MCF 10A (cell line): ENCODE measurements at regions not wholly inside any gene's neighbourhood (a gene's known extent, or its start where the extent isn't known, plus 50 kb on each side); places are given as distances from the start of the nearest gene placed in this dataset.

Experiments used
- BruUV-seq: library from RNA; stranded (reverse); fragments of 400-500 nt; replicated peaks from 2 replicates; lab custom pipeline; 2021; lab: Mats Ljungman, UMichigan
- CTCF ChIA-PET: fragments of 300-600 bp; sonication (Branson Sonifier 250); formaldehyde crosslinking; extraction: SDS; loops from one replicate; lab custom pipeline; 2021; ENCODE audit warnings: antibody characterized with exemption, inconsistent platforms; lab: Yijun Ruan, JAX
- POLR2A ChIA-PET: fragments of 300-600, 350-650 bp; sonication (Branson Sonifier 250); formaldehyde crosslinking; extraction: SDS; loops from one replicate; lab custom pipeline; 2020; ENCODE audit warnings: antibody characterized with exemption, inconsistent platforms; lab: Yijun Ruan, JAX
- DNase-seq: peaks from one replicate; pipeline ENCODE4 v3.0.0-alpha.2; 2018; ENCODE audit not compliant: unreplicated experiment
- H3K27ac Mint-ChIP-seq: one replicate; pipeline ENCODE4 v1.8.0; 2022; ENCODE audit warnings: mild to moderate bottlenecking, low read depth, mixed read lengths; ENCODE audit not compliant: unreplicated experiment
- H3K27me3 Mint-ChIP-seq: one replicate; pipeline ENCODE4 v1.8.0; 2022; ENCODE audit warnings: mixed read lengths; ENCODE audit not compliant: insufficient read depth, unreplicated experiment
- H3K36me3 Mint-ChIP-seq: one replicate; pipeline ENCODE4 v1.8.0; 2022; ENCODE audit warnings: mild to moderate bottlenecking, moderate library complexity, mixed read lengths; ENCODE audit not compliant: insufficient read depth, unreplicated experiment
- H3K4me1 Mint-ChIP-seq: one replicate; pipeline ENCODE4 v1.8.0; 2022; ENCODE audit warnings: mixed read lengths; ENCODE audit not compliant: insufficient read depth, unreplicated experiment
- H3K4me3 Mint-ChIP-seq: one replicate; pipeline ENCODE4 v1.8.0; 2022; ENCODE audit warnings: mild to moderate bottlenecking, moderate library complexity, mixed read lengths; ENCODE audit not compliant: unreplicated experiment
- H3K9me3 Mint-ChIP-seq: one replicate; pipeline ENCODE4 v1.8.0; 2022; ENCODE audit warnings: mixed read lengths; ENCODE audit not compliant: unreplicated experiment
- intact Hi-C: fragments of 100-400 bp; cut with micrococcal nuclease; formaldehyde crosslinking; loops from 2 replicates; pipeline ENCODE4 v1.14.1; 2022
- TF ChIP-seq, protein P1 (sequence below): fragments of 200-600 bp; IDR thresholded peaks from one replicate; pipeline ENCODE4 v1.8.0; 2022; ENCODE audit warnings: antibody characterized with exemption, mild to moderate bottlenecking; ENCODE audit not compliant: unreplicated experiment

DNA sequence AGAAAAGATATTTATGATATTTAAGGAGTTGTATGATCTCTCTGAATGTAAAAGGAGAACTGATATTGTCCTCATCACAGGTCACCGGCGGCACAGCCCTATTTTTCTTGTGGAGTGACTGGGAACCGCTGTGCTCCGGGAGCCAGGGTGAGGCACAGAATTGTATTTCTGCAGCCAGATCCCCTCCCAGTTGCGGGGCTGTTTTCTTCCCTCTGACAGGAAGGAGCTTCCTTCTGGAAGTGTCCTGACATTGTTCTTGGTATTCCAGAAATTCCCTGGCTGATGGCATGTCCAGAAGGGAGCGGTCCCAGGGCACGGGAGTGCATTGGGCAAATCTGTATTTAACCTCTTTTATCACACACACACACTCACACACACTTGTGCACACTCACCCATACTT lies 268.6 kb upstream of the FOXF1 start:
- POLR2A ChIA-PET: interaction anchor here (0.7 to 1.1 kb wide), 2 partner anchors 11 to 904 kb away, joined by 3 read pairs; no protein-coding TSS in a partner anchor
- no peak overlapping the region for H3K4me3 Mint-ChIP-seq
- H3K27ac Mint-ChIP-seq: no peak overlapping the region
- no peak for DNase-seq
- no peaks in the 10 kb centered on the region for H3K36me3 Mint-ChIP-seq
- peaks cover 73% of the 10 kb centered on the region for H3K27me3 Mint-ChIP-seq
- intact Hi-C loops: no loop called here
- TF ChIP-seq, protein P1, sequence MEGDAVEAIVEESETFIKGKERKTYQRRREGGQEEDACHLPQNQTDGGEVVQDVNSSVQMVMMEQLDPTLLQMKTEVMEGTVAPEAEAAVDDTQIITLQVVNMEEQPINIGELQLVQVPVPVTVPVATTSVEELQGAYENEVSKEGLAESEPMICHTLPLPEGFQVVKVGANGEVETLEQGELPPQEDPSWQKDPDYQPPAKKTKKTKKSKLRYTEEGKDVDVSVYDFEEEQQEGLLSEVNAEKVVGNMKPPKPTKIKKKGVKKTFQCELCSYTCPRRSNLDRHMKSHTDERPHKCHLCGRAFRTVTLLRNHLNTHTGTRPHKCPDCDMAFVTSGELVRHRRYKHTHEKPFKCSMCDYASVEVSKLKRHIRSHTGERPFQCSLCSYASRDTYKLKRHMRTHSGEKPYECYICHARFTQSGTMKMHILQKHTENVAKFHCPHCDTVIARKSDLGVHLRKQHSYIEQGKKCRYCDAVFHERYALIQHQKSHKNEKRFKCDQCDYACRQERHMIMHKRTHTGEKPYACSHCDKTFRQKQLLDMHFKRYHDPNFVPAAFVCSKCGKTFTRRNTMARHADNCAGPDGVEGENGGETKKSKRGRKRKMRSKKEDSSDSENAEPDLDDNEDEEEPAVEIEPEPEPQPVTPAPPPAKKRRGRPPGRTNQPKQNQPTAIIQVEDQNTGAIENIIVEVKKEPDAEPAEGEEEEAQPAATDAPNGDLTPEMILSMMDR: no peak
- BruUV-seq: no TSS peak
- CTCF ChIA-PET: interaction anchor here (1.3 kb wide), 1 partner anchor 275 kb away, joined by 3 read pairs; no protein-coding TSS in a partner anchor
- peaks cover 6% of the 10 kb centered on the region for H3K9me3 Mint-ChIP-seq
- no peaks in the 10 kb centered on the region for H3K4me1 Mint-ChIP-seq

DNA sequence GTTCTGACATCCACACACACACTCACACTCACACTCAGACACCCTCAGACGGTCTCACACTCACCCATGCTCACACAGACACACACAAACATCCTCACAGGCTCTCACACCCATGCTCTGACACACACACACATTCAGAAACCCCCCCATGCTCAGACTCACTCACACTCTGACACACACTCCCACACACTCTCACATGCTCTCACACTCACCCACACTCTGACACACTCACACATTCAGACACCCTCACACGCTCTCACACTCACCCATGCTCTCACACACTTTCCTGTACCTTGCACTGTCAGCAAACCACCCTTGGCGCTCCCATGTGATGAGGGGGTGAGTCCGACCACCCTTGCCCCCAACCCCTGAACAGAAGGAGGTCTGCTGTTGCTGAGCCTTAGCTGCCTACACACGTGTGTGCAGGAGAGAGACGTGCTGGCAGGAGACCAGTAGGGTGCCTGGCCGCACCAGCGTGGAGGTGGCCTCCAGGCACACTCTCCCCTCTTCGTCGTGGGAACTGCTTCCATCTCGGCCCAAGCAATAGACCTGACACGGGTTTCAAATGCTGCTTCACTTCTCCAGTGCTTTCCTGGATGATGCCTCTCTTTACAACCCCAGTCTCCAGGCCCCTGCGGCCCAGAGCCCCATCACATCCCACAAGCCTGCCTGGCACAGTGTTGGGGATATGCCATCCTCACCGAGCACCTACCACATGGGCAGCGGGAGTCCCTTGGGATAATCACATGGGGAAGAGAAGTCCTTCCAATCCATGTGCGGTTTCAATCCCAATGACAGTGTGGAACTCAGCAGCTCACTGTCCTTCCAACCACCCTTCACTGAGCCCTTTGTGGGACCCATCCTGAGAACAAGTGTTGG lies 267.8 kb upstream of the FOXF1 start:
- POLR2A ChIA-PET: no interaction called here
- Mint-ChIP-seq H3K4me3 (no peak overlapping the region), H3K36me3 (no peaks in the 10 kb centered on the region), H3K4me1 (no peaks in the 10 kb centered on the region), H3K9me3 (peaks cover 6% of the 10 kb centered on the region), H3K27ac (no peak overlapping the region), H3K27me3 (peaks cover 81% of the 10 kb centered on the region)
- DNase-seq: no peak
- no TSS peak for BruUV-seq
- TF ChIP-seq, protein P1: no peak
- CTCF ChIA-PET: no interaction called here
- intact Hi-C loops: no loop called here

DNA sequence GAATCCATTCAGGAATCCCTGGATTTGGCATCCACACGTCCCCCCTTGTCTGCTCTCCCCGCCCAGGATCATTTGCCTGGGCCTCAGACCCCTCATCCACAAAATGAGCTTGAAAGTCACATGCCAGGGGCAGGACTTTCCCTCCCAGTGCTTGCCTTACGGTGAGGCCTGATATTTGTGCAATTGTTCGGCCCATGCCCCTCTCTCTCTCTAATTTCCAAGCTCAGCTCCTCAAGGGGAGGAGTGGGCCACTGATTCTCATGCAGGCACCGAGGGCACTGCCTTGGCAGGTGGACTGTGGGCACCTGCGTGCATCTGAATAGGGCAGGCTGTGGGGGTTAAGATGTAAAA lies 267.2 kb upstream of the FOXF1 start:
- H3K36me3 Mint-ChIP-seq: no peaks in the 10 kb centered on the region
- intact Hi-C loops: no loop called here
- no peak overlapping the region for H3K4me3 Mint-ChIP-seq
- CTCF ChIA-PET: no interaction called here
- H3K27me3 Mint-ChIP-seq: peaks cover 87% of the 10 kb centered on the region
- BruUV-seq: no TSS peak
- H3K9me3 Mint-ChIP-seq: peaks cover 6% of the 10 kb centered on the region
- DNase-seq: no peak
- TF ChIP-seq, protein P1: no peak
- H3K4me1 Mint-ChIP-seq: no peaks in the 10 kb centered on the region
- H3K27ac Mint-ChIP-seq: no peak overlapping the region
- POLR2A ChIA-PET: no interaction called here

DNA sequence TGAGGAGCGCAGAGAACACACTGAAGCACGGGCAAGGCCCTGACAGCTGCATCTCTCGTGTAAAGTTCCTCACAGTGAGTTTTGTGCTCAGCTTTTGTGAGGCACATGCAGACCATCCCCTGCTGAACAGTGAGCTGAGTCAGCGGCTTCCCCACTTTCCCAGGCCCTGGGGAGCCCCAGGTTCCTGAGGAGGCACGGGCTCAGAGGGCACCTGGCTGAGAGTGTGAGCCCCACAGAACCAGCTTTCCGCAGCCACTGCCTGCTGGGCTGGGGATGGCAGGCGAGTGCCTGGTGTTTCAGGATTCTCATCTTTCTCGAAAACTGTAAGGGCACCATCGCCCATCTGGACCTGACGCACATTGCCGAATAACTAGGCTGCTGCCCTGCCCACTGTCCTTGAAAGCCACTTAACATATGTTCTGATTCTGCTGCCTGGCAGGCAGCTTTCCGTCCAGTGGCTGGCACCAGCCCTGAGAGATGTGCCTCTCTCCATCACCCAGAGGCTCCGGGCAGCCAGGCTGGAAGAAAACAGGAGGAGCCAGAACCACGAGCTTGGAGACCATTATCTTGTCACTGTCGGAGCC lies 266.7 kb upstream of the FOXF1 start:
- intact Hi-C loops: no loop called here
- Mint-ChIP-seq H3K4me3 (no peak overlapping the region), H3K27ac (no peak overlapping the region), H3K9me3 (peaks cover 6% of the 10 kb centered on the region), H3K27me3 (peaks cover 92% of the 10 kb centered on the region), H3K4me1 (no peaks in the 10 kb centered on the region), H3K36me3 (no peaks in the 10 kb centered on the region)
- ChIA-PET CTCF (interaction anchor here (0.6 to 1.9 kb wide), 4 partner anchors 9 to 273 kb away, joined by 3 to 7 read pairs (median 4); no protein-coding TSS in a partner anchor), POLR2A (interaction anchor here (0.9 kb wide), 1 partner anchor 10 kb away, joined by 3 read pairs; no protein-coding TSS in a partner anchor)
- BruUV-seq: no TSS peak
- no peak for DNase-seq
- TF ChIP-seq, protein P1: no peak
